Hindlimb muscle (tissue), 1 donor: ENCODE measurements at regions not wholly inside any gene's neighbourhood (a gene's known extent, or its start where the extent isn't known, plus 50 kb on each side); places are given as distances from the start of the nearest gene placed in this dataset.
"Not testable (repeated sequence)": the region's sequence is repeated elsewhere in the genome, so short reads cannot be mapped to it uniquely, and the experiment has no call there.

ENCODE experiments used
- DNase-seq: peaks from one replicate; pipeline ENCODE4 v3.0.0-alpha.2; 2013

DNA sequence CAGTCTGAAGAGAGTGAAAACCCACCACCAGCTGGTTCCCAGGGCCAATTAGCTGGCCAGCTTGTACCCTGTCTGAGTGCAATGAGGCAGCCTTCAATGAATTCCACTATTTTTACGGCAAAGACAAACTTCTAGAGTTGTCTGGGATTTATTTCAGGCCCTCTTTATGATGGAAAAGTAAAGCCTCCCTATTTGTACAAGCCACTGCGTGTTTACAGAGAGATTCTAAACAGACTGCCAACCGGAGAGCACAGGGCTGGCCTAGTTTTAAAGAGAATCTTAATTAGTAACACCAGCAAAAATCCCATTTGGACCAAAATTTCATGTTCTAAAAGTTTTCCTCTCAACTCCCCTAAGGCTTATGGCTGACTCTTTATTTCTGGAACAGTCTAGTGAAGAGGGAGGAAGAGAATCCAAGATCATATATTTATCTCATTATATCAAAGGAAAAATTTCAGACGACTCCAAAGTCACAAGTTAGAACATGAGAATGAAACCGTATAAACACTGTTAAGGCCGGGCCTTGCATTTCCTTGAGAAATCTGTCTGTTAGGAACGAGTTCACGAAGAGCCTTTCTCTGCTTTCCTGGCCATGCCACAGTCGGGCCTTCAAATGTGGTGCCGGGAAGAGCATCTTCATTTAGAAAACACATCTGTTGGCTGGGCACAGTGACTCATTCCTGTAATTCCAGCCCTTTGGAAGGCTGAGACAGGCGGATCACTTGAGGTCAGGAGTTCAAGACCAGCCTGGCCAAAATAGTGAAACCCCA, 724.6 kb upstream of the NRP1 start:
- peak; percentile 40 for DNase-seq

GRCh38 chr10:34055410-34055985, 721.0 kb upstream of the NRP1 start:
- DNase-seq: not testable (repeated sequence)

- DNase-seq: no peak
Measured at GRCh38 chr10:34049887-34050286, 715.4 kb upstream of the NRP1 start.

- no peak for DNase-seq
Measured at GRCh38 chr10:34049469-34049868, 715.0 kb upstream of the NRP1 start.

- DNase-seq: no peak
Measured at GRCh38 chr10:34047389-34047788, 712.9 kb upstream of the NRP1 start.

- DNase-seq: no peak
Measured at GRCh38 chr10:34046506-34047034, 712.1 kb upstream of the NRP1 start.

DNA sequence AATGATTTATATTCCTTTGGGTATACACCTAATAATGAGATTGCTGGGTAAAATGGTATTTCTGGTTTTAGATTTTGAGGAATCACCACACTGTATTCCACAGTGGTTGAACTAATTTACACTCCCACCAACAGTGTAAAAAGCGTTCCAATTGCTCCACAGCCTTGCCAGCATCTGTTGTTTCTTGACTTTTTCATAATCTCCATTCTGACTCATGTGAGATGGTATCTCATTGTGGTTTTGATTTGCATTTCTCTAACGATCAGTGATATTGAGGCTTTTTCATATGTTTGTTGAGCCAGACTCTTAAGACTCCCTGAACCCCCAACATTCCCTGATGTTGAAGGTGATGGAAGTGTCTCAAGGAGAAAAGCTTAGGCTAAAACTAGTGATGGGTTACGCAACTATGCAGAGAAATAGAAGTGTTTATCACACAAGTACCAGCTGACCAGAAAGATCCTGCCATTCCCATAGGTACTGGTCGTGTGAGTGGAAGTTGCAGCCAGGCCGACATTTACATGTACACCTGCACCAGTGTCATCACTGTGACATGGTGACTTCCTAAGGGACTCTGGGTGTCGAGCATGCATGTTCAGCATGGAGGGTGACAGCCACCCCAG, 711.2 kb upstream of the NRP1 start:
- DNase-seq: no peak

DNA sequence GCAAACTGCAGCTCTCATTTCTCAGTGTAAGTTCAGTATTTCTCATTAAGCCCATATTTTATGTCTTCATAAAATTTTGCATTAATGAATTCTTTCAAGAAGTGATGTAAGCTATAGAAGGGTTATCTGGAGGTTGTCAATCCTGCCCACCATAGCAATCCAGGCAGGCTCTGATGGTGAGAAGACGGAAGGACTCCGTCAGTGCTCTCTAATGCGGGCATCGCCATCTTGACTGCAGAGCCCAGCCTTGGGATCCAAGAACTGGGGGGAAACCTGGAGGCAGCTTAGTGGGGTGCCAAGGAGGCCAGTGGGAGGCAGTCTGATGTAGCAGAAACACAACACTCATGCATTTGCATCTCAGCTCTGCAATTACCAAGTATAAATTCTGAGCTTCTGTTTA, 707.4 kb upstream of the NRP1 start:
- no peak for DNase-seq

- DNase-seq: peak; percentile 54
Measured at GRCh38 chr10:34037499-34037898, 703.0 kb upstream of the NRP1 start.

- DNase-seq: not testable (repeated sequence)
Measured at GRCh38 chr10:34035241-34035790, 700.8 kb upstream of the NRP1 start.

DNA sequence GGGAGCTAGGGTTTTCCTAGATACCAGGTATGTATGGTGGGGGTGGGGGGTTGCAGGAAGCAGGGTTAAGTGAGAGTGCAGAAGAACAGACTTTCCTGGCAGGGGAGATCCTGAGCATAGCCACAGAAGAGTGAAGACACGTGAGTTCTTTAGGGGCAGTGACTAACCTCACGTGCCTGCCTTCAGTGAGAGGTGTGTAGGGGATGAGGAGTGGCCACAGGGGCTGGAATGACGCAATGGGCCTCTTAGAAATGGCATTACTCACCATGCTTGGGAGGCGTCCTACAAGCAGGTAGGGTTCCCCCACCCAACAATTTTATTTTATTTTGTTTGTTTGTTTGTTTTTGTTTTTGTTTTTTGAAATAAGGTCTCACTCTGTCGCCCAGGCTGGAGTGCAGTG, 698.6 kb upstream of the NRP1 start:
- DNase-seq: no peak

DNA sequence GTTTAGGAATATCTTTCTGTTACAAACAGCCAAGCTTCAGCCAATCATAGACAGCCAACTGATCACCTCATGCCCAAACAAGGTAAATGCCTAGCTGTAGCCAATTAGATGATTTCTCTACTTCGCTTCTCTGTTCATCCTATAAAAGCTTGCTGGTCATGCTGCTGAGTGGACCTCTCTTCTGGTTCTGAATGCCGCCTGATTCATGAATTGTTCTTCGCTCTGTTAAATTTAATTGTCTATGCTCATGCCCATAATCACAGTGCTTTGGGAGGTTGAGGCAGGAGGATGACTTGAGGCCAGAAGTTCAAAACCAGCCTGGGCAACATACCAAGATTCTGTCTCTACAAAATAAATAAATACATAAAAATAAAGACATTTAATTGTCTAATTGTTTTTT, 698.1 kb upstream of the NRP1 start:
- no peak for DNase-seq

- DNase-seq: peak; percentile 58
Measured at GRCh38 chr10:34031400-34031799, 696.9 kb upstream of the NRP1 start.

DNA sequence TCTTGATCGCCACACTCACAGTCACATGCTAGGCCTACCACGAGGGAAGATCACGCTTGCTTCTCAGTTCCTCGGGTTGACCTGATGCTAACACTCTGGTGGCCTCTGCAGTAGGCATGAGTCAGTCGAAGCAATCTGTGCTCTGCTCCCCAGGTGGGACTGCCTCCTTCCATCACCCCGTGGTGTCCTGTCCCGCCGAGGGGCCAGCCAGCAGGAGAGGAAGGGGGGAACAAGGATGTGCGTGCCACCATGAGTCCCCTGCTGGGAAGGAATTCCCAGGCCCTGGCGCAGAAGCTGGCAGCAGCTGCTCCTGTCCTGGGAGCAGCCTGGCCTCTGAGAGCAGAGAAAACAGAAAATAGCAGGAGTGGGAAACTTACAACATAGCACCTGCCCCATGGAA, 695.0 kb upstream of the NRP1 start:
- DNase-seq: no peak

GRCh38 chr10:34028936-34029335, 694.5 kb upstream of the NRP1 start:
- DNase-seq: no peak

- DNase-seq: no peak
Measured at GRCh38 chr10:34024693-34025425, 690.4 kb upstream of the NRP1 start.

DNA sequence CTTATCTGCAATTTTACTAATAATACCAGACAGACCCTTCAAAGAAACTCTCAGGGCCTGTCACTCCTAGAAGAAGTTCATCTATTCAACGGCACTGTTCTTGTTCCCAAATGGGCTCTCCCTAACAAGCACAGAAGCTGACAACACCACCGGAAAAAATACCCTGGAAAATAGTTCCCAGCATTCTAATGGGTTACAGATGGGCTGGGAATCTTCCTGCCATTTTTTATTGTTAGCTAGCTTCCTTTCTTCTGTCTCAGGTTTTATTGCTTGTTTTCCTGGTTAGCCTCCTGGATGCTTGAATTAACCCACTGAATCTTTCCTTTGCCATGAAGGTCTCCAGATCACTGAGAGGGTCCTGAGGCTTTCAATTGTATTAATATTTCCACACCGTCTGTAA, 689.8 kb upstream of the NRP1 start:
- DNase-seq: peak; percentile 29

- no peak for DNase-seq
Measured at GRCh38 chr10:34022195-34022594, 687.7 kb upstream of the NRP1 start.

DNA sequence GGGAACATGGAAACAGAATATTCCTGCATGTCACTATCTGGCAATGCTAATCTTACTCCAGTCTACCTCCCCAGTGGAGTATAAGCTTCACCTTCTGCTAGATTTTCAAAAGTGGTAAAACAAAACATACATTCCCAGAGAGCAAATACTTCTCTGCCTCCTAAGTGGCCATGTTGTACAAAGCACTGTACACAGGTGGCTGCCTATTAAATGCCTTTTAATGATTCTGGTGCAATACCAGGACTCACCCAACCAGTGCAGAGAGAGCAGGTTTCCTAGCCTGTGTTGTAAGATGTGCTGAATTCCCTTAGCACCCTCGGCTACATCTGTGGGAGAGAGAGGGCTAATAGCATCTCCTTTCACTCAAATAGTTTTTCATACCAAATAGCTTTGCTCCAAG, 684.3 kb upstream of the NRP1 start:
- DNase-seq: no peak

DNA sequence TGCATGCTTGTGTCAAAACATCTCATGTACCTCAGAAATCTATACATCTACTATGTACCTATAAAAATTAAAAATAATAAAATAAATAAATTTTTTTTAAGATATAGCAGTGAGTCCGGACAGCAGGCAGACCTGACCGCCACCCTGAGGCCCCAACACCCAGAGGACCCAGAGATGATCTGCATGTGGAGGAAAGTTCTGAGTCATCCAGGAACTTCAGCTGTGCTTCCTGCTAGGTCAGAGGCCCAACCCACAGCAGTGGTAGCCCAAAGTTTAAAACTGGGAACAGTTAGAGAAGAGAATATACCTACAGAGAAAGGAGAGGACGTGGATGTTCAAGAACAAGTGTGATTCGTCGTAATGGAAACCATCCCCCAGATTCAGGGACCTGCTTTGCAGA, 683.7 kb upstream of the NRP1 start:
- no peak for DNase-seq

DNA sequence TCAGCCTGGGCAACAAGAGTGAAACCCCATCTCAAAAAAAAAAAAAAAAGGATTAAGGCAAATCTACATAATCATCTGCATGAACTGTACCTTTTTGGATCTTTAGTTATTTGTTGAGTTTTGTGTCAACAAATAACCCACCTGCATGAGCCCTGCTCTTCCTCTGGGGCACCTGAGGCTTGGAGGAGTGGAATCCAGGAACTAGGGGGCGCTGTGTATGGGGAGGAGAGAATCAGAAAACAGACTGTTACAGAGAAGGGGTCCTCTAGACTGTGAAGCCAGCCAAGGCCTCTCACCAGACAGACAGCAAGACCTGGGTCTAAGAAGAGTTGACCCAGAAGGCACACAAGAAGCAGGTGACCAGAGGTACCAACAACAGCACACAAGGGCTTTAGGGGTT, 682.8 kb upstream of the NRP1 start:
- DNase-seq: no peak

DNA sequence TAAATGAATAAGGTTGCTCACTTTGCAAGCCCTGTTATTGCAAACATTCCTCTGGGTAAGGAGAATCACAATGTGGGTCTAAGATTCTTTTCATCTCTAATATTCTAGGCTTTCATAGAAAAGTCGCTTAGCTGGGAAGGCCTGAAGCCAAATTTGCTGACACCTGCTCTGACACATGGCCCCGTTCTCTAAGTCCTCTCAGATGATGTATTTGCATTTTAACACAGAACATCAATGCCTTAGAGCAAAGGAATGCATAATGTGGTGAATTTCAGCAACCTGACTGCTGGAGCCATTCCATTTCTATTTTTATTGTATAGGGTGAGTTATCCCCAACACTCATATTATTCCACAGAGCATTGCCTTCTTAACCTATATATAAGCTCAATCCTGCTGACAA, 682.1 kb upstream of the NRP1 start:
- no peak for DNase-seq

- no peak for DNase-seq
Measured at GRCh38 chr10:34015700-34016099, 681.2 kb upstream of the NRP1 start.
